Ascending aorta (tissue), 2 donors: ENCODE measurements at regions not wholly inside any gene's neighbourhood (a gene's known extent, or its start where the extent isn't known, plus 50 kb on each side); places are given as distances from the start of the nearest gene placed in this dataset.

Source experiments
- DNase-seq, 2 donors: peaks; one replicate each; pipeline ENCODE4 v3.0.0-alpha.2; 2019; ENCODE audit warnings: low spot score in 2 of 2
- H3K27ac ChIP-seq, 2 donors: fragments of 200-600 bp; sonication (generic); one replicate each; pipeline ENCODE4 v1.5.1; 2016 to 2017; ENCODE audit warnings: mild to moderate bottlenecking in 1 of 2
- H3K27me3 ChIP-seq: fragments of 200-600 bp; sonication (generic); one replicate; pipeline ENCODE4 v1.5.1; 2017
- H3K36me3 ChIP-seq, 2 donors: fragments of 200-600 bp; sonication (generic); one replicate each; pipeline ENCODE4 v1.5.1; 2016
- H3K4me1 ChIP-seq, 2 donors: fragments of 200-600 bp; sonication (generic); one replicate each; pipeline ENCODE4 v1.5.1; 2016 to 2017; ENCODE audit warnings: mild to moderate bottlenecking in 1 of 2
- H3K4me3 ChIP-seq, 2 donors: fragments of 200-600 bp; sonication (generic); one replicate each; pipeline ENCODE4 v1.5.1; 2016 to 2017; ENCODE audit warnings: mild to moderate bottlenecking in 1 of 2
- H3K9me3 ChIP-seq, 2 donors: fragments of 200-600 bp; sonication (generic); one replicate each; pipeline ENCODE4 v1.5.1; 2016
- intact Hi-C: fragments of 100-400 bp; cut with DNase I; formaldehyde crosslinking; loops from one replicate; pipeline ENCODE4 v1.15.1; 2023
- TF ChIP-seq, protein P1 (sequence below), 3 experiments: fragments of 200-600 bp in 2 of 3; fragments of 450-650 bp in 1 of 3; sonication (generic) in 2 of 3; IDR thresholded peaks; one replicate each; pipeline ENCODE4 v1.5.1; 2016 to 2019; ENCODE audit warnings: antibody characterized with exemption in 3 of 3, mild to moderate bottlenecking in 1 of 3, moderate library complexity in 1 of 3

DNA sequence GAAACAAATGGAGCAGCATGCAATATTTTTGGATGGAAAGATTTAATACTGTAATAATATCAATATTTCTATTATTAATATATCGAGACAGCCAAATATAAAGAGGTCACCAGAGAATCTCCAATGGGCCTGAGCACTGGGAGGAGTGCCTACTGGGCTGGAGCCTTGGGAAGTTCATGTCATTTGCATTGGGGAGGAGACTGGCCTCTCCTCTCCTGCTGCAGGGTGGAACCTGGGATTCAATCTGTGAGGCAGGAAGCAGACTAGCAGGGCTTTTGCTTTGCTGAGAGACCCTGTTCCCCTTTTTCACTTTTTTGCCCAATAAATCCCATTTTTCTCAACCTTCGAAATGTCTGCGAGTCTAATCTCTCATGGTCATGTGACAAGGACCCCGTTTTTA, 390.6 kb upstream of the CYRIA start:
- no peaks in the 10 kb centered on the region for H3K27me3 ChIP-seq
- no peaks in the 10 kb centered on the region for H3K9me3 ChIP-seq
- H3K36me3 ChIP-seq = no peaks in the 10 kb centered on the region
- no peak for DNase-seq
- intact Hi-C loops = no loop called here
- TF ChIP-seq, protein P1, sequence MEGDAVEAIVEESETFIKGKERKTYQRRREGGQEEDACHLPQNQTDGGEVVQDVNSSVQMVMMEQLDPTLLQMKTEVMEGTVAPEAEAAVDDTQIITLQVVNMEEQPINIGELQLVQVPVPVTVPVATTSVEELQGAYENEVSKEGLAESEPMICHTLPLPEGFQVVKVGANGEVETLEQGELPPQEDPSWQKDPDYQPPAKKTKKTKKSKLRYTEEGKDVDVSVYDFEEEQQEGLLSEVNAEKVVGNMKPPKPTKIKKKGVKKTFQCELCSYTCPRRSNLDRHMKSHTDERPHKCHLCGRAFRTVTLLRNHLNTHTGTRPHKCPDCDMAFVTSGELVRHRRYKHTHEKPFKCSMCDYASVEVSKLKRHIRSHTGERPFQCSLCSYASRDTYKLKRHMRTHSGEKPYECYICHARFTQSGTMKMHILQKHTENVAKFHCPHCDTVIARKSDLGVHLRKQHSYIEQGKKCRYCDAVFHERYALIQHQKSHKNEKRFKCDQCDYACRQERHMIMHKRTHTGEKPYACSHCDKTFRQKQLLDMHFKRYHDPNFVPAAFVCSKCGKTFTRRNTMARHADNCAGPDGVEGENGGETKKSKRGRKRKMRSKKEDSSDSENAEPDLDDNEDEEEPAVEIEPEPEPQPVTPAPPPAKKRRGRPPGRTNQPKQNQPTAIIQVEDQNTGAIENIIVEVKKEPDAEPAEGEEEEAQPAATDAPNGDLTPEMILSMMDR (IDR thresholded peaks at IDR 0.05) = no peak
- no peaks in the 10 kb centered on the region for H3K4me1 ChIP-seq
- H3K4me3 ChIP-seq = no peak overlapping the region
- no peak overlapping the region for H3K27ac ChIP-seq

DNA sequence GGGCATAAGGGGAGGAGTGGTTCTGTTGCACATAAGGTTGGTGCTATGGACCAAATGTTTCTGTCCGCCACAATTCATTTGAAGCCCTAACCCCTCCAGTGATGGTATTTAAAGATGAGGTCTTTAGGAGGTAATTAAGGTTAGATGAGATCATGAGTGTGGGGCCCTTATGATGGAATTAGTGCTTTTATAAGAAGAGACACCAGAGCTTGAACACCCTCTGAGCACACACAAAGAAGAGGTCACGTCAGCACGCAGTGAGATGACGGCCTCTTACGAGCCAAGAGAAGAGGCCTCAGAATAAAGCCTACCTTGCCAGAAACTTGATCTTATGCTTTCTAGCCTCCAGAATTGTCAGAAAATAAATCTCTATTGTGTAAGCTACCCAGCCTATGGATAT, 386.4 kb upstream of the CYRIA start:
- intact Hi-C loops = no loop called here
- no peak overlapping the region for H3K4me3 ChIP-seq
- no peaks in the 10 kb centered on the region for H3K9me3 ChIP-seq
- no peaks in the 10 kb centered on the region for H3K4me1 ChIP-seq
- no peak overlapping the region for H3K27ac ChIP-seq
- TF ChIP-seq, protein P1 (IDR thresholded peaks at IDR 0.05) = no peak
- H3K27me3 ChIP-seq = no peaks in the 10 kb centered on the region
- H3K36me3 ChIP-seq = no peaks in the 10 kb centered on the region
- no peak for DNase-seq

DNA sequence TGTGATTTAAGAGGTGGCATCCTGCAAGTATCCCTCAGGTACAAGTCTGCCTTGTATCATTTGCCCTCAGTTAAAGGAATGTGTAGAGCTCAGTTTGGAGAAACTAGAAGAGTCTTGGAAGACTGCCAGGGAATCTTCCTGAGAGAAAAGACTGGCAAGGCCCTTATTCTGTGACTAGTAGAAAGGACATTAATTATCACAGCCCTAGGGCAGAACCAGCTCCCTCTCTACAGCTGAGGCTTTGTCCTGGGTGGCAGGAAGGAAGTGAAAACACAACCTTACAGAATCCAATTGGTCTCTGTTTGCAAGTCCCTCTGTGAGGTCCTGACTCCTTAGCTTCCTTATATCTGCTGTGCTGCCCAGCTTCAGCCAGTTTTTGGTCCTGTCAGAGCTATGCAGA, 385.9 kb upstream of the CYRIA start:
- intact Hi-C loops = no loop called here
- TF ChIP-seq, protein P1 (IDR thresholded peaks at IDR 0.05) = no peak
- DNase-seq = no peak
- Histone ChIP-seq H3K27me3 (no peaks in the 10 kb centered on the region), H3K4me1 (no peaks in the 10 kb centered on the region), H3K4me3 (no peak overlapping the region), H3K27ac (no peak overlapping the region), H3K9me3 (no peaks in the 10 kb centered on the region), H3K36me3 (no peaks in the 10 kb centered on the region)

DNA sequence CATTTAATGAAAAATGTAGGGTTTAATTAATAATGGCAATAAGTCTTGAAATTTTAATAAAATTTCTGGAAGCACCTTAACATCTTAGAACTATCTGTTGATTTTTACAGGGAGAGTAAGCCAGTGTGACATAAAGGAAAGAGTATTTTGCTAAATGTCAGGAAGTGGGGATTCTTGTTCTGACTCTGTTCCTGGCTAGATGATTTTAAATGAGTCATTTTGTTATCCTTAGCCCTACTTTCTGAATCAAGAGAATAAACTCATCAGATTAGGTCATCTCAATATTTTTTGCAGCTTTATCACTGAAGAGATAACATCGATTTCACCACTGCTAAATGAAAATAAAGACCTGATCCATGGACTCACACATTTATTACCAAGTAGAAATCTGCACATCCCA, 377.5 kb upstream of the CYRIA start:
- intact Hi-C loops = no loop called here

DNA sequence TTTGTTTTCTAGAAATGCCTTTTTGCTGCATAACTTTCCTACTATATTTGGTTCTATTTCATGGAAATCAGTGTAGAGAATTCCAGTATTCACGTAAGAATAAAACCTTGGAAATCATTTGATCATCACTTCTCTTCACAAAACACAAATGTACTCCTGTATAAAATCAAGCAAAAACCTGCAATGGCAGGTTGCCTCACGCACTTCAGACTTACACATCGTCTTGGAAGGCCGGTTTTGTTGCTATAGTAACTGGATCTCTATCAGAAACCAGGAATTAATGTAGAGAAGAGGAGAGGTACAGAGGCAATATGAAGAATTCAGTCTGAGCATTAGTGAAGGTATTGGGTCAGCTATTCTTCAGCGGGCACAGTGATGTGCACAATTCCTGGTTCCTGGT, 370.7 kb upstream of the CYRIA start:
- no peak overlapping the region for H3K27ac ChIP-seq
- H3K27me3 ChIP-seq = no peaks in the 10 kb centered on the region
- H3K4me3 ChIP-seq = no peak overlapping the region
- H3K4me1 ChIP-seq = no peaks in the 10 kb centered on the region
- H3K9me3 ChIP-seq = no peaks in the 10 kb centered on the region
- intact Hi-C loops = no loop called here
- no peaks in the 10 kb centered on the region for H3K36me3 ChIP-seq
- DNase-seq = no peak
- TF ChIP-seq, protein P1 (IDR thresholded peaks at IDR 0.05) = no peak

More for the DNA sequence above, 377.5 kb upstream of the CYRIA start:
- Histone ChIP-seq H3K9me3 (no peaks in the 10 kb centered on the region), H3K4me3 (no peak overlapping the region), H3K36me3 (no peaks in the 10 kb centered on the region), H3K4me1 (no peaks in the 10 kb centered on the region), H3K27me3 (no peaks in the 10 kb centered on the region), H3K27ac (no peak overlapping the region)
- TF ChIP-seq, protein P1 (IDR thresholded peaks at IDR 0.05) = no peak
- no peak for DNase-seq

DNA sequence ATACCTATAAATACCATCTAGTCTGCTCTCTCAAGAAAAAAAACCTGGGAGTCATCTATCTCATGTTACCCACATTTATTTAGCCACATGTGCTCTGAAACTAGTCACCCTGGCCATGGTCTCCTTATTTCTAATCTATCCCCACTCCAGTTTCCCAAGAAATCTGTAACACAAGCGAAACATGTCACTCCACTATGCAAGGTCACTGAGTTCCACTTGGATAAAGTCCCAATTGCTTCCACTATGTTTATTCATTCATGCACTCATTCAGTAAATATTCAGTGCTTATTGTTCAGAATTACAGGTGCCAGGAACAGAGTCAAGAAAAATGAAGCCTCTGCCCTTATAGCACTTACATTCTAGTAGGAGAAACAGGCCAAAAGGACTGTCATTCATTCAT, 369.4 kb upstream of the CYRIA start:
- intact Hi-C loops = no loop called here
- Histone ChIP-seq H3K36me3 (no peaks in the 10 kb centered on the region), H3K27ac (no peak overlapping the region), H3K4me1 (no peaks in the 10 kb centered on the region), H3K9me3 (no peaks in the 10 kb centered on the region), H3K4me3 (no peak overlapping the region), H3K27me3 (no peaks in the 10 kb centered on the region)
- TF ChIP-seq, protein P1 (IDR thresholded peaks at IDR 0.05) = no peak
- no peak for DNase-seq
